ENCODE measurements at regions not wholly inside any gene's neighbourhood (a gene's known extent, or its start where the extent isn't known, plus 50 kb on each side); places are given as distances from the start of the nearest gene placed in this dataset.

DNA sequence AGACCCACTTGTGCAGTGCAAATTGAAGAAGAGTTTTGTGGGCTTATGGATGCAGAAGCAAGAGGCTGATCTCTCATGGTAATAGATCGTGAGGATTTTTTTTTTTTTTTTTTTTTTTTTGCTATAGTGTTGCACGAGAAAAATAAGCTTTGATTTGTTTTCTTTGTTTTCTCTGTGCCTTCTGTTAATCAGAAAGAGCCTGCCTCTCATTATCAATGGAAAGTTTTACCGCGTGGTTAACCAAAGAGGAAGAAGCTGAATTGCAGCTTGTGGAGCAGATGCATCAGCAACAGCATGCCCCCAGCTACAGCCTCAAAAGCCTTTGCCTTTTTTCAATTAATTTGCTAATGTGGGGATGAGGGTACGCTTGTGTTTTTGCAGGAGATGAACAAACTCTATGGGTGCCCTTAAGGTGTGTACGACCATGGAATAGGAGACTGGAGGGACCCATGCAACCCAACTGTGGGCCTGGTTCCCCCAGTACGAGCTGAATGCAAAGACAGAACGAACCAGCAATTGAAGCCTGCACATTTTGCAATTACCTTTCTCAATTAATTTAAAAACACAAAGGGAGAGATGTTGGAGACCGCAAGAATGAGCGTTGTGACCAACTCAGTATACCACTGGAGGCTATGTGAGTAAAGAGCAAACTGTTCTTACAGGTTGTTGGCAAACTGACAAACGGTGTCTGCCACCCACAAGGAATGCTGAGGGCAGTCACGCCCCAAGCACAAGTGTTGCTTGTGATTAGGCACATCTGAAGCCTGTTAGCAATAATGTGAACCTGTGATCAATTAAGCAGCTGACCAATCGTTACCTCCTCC, 58.6 kb upstream of the SPRY2 start:
- TF ChIP-seq, protein P1, sequence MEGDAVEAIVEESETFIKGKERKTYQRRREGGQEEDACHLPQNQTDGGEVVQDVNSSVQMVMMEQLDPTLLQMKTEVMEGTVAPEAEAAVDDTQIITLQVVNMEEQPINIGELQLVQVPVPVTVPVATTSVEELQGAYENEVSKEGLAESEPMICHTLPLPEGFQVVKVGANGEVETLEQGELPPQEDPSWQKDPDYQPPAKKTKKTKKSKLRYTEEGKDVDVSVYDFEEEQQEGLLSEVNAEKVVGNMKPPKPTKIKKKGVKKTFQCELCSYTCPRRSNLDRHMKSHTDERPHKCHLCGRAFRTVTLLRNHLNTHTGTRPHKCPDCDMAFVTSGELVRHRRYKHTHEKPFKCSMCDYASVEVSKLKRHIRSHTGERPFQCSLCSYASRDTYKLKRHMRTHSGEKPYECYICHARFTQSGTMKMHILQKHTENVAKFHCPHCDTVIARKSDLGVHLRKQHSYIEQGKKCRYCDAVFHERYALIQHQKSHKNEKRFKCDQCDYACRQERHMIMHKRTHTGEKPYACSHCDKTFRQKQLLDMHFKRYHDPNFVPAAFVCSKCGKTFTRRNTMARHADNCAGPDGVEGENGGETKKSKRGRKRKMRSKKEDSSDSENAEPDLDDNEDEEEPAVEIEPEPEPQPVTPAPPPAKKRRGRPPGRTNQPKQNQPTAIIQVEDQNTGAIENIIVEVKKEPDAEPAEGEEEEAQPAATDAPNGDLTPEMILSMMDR (conservative IDR thresholded peaks at IDR 0.05; ENCODE audit: low read depth in 2 of 2): no peak
- no peak for TF ChIP-seq EZH2 (IDR thresholded peaks at IDR 0.05; ENCODE audit: low read depth, unreplicated experiment)
- TF ChIP-seq POLR2AphosphoS5 (IDR thresholded peaks at IDR 0.05; ENCODE audit: low read depth): no peak
- TF ChIP-seq, protein P2, sequence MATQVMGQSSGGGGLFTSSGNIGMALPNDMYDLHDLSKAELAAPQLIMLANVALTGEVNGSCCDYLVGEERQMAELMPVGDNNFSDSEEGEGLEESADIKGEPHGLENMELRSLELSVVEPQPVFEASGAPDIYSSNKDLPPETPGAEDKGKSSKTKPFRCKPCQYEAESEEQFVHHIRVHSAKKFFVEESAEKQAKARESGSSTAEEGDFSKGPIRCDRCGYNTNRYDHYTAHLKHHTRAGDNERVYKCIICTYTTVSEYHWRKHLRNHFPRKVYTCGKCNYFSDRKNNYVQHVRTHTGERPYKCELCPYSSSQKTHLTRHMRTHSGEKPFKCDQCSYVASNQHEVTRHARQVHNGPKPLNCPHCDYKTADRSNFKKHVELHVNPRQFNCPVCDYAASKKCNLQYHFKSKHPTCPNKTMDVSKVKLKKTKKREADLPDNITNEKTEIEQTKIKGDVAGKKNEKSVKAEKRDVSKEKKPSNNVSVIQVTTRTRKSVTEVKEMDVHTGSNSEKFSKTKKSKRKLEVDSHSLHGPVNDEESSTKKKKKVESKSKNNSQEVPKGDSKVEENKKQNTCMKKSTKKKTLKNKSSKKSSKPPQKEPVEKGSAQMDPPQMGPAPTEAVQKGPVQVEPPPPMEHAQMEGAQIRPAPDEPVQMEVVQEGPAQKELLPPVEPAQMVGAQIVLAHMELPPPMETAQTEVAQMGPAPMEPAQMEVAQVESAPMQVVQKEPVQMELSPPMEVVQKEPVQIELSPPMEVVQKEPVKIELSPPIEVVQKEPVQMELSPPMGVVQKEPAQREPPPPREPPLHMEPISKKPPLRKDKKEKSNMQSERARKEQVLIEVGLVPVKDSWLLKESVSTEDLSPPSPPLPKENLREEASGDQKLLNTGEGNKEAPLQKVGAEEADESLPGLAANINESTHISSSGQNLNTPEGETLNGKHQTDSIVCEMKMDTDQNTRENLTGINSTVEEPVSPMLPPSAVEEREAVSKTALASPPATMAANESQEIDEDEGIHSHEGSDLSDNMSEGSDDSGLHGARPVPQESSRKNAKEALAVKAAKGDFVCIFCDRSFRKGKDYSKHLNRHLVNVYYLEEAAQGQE (IDR thresholded peaks at IDR 0.05; ENCODE audit: unreplicated experiment): no peak
- no peak for TF ChIP-seq NANOG (IDR thresholded peaks at IDR 0.05; ENCODE audit: borderline replicate concordance)
